AG08395 (cell line): ENCODE measurements at regions not wholly inside any gene's neighbourhood (a gene's known extent, or its start where the extent isn't known, plus 50 kb on each side); places are given as distances from the start of the nearest gene placed in this dataset.
"Not testable (repeated sequence)": the region's sequence is repeated elsewhere in the genome, so short reads cannot be mapped to it uniquely, and the experiment has no call there.

Source experiments
- DNase-seq: peaks from one replicate; pipeline ENCODE4 v3.0.0; 2012; ENCODE audit warnings: mixed read lengths, low spot score

DNA sequence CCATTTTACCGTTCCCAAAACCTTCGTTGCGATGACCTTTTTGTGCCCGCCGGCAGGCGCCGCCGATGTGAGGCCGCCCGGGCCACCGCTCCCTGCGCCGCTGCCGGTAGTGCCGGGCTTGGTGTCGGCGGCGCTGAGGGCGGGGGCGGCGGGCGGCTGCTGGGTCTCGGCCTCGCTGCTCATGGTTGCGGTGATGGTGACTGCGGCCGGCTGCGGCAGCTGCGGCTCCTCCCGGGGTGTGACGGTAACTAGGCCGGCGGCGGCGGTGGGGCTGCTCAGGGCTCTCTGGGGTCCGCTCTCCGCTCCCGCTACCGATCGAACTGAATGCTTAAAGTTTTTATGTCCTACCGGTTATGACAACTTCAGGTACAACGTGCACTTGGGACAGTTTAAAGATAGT is 472.6 kb upstream of the CCDC196 start:
- DNase-seq, result not testable (repeated sequence)

DNA sequence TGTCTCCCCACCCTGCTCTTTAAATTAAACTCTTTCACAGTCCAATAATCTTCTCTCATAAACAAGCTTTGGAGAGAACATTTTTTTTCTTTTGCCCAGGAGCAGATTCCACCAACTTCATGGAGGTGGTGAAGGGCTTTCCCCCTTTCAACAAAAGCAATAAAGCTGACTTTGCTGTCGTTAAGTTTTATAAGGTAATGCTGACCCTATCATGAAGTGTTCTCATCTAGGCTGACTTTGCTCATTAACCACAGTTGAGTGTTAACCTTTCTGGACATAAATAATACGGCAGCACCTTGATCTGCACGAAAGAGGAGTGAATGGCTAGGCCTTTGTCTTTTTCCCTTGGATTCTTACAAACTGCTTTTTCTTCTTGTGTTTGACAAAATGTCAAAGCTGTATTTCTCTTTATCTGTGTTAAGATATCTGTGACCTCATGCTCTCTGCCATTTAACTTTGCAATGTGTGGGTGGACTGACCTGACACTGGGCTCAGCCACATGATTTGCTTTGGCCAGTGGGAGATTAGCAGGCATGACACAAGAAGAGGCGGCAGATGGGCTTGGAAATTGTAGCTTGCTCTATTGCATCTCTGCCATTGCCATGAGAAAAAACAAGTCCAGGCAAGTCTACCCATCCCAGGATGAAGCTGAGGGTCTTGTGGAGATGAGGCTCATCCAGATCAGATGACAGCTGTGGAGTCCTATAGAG is 470.9 kb upstream of the CCDC196 start:
- no peak for DNase-seq

DNA sequence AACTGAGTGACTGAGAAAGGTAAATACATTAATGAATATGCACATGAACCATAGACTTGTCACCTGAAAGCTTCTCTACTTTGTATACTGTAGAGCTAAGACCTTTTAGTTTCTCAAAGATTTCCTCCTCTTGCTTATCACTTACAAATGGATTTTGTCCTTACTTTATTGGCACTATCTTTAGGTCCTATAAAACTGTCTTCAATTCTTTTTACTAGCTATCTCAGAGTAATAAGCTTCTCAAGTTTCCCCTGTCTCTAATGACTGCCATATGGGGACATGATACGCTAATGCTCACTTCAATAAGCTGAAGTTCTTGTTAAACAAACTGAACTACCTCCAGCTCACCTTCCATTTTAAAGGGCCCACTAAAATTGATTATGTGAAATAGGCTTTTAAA is 468.2 kb upstream of the CCDC196 start:
- no peak for DNase-seq

DNA sequence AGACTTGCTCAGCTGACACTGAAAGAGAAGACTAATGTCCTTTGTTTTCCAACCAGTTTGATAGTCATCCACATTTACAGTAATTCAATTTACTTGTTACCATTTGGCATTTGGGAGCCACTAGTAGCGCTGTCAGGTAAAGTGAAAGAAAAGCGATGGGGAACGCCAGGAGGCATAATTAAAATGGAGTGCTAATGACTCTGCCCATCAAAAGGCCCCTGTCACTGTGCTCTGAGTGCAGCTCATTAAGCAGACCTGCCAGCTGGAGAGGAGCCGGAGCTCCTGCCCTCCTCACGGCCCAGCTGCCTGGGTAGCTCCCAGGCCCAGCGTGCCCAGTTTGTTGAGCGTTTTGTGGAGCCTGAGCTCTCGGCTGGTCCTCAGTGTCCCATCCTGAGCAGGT is 463.6 kb upstream of the CCDC196 start:
- no peak for DNase-seq

DNA sequence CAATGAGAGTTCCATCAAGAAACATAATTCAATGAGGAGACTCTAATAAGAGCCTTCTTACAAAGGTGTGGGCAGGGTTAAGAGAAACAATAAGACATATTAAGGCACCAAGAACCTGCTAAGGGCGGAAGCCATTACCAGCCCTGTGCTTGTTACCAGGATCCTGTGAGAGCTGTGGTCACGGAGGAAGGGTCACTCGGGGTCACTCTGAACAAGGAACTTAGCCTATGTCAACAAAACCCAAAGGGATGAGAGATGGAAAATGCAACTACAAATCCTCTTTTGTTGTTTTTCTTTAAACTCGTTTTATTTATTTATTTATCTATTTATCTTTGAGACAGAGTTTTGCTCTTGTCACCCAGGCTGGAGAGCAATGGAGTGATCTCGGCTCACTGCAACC is 460.4 kb upstream of the CCDC196 start:
- no peak for DNase-seq

DNA sequence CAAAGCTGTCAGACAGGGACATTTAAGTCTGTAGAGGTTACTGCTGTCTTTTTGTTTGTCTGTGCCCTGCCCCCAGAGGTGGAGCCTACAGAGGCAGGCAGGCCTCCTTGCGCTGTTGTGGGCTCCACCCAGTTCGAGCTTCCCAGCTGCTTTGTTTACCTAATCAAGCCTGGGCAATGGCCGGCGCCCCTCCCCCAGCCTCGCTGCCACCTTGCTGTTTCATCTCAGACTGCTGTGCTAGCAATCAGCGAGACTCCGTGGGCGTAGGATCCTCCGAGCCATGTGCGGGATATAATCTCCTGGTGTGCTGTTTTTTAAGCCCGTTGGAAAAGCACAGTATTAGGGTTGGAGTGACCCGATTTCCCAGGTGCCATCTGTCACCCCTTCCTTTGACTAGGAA is 454.2 kb upstream of the CCDC196 start:
- DNase-seq, result not testable (repeated sequence)

DNA sequence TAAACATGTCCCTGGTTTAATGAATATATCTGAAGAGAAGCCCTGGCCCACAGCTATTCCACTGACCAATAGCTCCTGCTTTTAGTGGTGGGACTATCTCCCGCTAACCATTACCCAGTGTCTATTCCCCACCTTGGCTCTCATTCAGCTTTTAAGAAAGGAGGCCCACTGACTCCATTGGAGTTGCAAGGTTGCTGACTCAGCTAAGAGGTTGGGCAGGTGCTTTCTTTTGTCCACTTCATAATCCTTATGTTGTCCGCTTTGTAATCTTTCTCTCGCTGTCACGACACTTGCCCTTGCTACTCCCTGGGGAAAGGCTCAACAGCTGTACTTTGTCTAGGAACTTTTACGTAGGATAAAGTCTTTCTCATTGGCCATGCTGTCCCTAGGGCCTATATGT is 453.4 kb upstream of the CCDC196 start:
- no peak for DNase-seq

DNA sequence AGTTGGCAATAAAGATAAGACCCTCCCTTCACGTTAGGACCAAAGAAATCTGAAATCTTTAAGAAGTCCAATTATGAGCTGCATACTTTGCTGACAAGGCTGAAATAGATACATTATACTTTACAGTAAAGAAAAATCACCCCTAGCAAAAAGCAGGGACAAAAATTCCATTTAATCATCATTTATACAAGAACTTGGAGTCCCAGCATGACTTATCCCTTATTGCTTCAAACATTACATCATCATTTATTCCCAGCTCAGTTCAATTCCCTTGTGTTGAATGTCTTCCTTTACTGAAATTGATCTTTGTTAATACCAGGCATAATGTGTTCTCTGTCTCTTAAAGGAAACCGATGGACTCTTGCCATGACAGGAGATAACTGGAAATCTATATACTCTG is 449.6 kb upstream of the CCDC196 start:
- DNase-seq, result no peak

DNA sequence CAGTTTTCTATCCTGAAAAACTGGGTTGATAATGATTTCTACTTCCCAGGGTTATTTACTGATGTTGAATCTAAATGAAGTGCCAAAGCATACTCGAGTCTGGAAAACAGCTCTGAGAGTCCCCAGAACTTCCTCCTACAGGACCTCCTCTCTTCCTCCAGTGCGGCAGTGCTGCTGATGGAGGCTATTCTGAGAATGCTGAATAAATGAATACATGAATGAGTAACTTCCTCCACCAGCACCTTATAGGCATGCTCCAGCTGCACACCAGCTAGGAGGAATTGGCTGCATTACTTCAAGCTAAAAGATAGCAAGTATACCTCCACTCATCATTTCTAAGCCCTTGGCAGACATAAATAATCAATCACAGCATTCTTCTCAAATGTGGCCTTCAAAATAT is 448.8 kb upstream of the CCDC196 start:
- DNase-seq, result no peak

DNA sequence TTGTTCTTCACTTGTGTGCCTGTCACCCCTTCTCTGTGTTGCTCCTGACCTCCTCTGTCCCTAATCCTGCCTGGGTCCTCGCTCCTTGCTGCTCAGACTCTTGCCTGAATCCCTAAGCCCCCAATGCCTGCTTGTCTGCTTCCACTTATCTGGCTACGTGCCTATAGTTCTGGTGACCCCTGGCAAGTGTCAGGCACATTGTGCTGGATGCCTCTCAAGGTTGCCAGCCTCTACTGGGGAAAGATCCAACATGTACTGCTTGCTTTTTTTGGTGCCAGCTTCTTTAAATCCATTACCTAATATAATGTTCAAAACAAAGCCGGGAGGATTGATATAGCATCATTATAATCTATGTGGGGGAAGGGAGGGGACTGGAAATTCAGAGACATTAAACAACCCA is 448.0 kb upstream of the CCDC196 start:
- no peak for DNase-seq

DNA sequence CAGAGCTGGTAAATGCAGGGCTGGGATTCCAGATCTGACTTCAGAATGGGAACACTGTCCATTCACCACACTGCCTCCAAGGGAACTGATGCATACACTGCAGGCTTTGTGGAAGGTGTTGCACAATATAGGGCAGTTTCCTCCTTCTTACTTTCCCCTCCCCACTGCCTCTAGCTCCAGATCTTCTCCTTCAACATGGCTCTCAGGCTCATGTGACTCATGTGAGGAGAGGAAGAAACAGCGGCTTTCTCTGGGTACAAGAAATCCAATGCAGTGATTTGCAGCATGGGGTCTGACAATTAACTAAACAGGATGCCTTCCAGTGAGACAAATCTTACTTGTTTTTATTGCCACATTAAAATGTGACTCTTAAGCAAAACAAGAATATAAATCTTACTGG is 447.6 kb upstream of the CCDC196 start:
- DNase-seq, result peak; percentile 60

DNA sequence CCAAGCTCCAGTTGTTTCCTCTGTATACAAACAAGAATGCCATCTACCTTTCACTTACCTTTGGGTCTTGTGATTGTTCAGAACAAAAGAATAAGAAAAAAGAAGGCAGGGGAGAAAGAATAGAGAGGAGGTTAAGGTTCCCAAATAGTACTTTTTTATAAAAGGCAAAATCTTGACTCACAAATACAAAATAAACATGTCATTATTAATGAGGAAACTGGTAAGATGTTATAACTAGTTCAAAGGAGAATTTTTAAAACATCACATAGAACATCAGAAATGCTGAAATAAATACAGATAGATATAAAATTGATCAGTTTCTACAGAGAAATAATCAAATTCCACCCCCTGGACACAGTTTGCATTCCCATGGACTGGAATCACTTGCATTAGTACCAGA is 446.7 kb upstream of the CCDC196 start:
- no peak for DNase-seq

DNA sequence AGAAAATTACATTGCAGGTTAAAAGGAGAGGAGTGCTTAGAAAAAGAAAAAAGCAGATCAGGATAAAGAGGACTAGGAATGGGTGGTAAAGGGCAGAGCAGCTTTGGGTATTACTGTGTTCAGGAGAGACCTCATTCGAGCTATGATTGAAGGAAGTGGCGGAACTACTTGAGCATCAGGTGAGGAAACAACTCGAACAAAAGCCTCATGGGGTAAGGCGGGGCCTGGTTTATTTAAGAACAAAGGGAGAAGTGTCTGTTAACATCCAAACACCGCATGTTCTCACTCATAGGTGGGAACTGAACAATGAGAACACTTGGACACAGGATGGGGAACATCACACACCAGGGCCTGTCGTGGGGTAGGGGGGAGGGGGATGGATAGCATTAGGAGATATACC is 444.6 kb upstream of the CCDC196 start:
- no peak for DNase-seq

DNA sequence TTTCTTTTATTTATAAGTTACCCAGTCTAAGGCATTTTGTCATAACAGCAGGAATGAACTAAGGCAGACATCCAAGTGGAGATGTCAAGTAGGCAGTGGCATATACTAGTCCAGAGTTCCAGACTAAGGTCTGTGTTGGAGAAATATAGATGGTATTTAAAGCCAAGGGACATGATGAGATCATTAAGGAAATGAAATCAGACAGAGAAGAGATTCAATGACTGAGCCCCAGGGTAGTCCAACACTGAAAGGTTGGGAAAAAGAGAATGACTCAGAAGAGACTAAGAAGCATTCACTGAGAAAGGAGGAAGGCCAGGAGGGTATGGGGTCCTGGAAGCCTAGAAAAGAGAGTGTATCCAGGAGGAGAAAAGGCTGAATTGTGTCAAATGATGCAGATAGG is 442.2 kb upstream of the CCDC196 start:
- peak; percentile 47 for DNase-seq

DNA sequence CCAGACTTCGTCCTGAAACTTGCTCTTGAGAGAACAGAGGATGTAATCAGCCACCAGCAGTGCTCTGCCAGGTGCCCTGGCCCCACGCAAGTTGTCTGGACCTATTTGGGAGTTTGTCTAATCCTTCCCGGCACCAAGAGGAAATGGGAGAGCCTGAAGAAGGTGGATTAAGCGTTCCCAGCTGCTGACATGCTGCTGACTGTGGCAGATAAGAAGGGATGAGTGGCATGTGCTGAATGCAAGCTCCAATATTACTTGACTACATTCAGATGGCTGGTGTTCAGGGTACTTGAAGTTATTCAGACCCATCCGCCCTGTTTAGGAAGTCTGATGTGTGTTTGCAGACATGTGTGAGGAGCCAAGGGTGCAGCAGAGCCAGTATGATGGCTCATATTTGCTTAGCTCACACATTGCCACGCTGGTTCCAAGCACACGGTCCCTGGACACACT is 440.6 kb upstream of the CCDC196 start:
- peak; percentile 22 for DNase-seq

DNA sequence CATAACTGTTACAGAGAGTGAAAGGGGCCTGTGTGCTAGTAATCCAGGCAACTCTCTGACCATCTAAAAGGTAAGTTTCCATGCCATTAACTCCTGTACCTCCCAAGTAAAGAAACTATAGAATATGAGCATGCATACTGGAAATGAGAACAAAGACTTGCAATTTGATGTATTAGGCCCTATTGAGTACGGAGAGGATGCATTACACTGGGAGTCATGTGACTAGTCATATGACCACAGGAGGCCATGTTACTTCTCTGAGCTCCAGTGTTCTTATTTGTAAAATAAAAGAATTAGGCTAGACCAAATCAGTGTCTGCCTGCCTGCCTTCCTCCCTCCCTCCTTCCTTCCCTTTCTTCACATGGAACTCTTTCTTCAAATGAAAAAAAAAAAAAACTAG is 440.1 kb upstream of the CCDC196 start:
- no peak for DNase-seq

DNA sequence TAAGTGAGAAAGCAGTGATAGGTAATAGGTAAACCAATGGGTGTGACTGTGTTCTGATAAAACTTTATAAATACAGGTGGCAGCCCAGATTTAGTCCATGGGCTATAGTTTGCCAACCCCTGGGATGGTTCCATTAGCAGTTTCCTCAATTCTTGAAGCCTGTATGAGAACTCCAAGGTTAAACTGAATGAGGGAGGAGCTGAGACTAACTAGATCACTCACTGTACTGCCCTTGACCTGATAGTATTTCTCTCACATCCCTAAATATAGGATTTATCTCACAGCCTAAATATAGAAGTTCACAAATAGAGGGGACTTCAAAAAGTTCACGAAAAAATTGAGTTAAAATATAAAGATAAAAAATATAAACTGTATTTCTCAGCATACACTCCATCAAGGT is 439.6 kb upstream of the CCDC196 start:
- DNase-seq, result no peak

DNA sequence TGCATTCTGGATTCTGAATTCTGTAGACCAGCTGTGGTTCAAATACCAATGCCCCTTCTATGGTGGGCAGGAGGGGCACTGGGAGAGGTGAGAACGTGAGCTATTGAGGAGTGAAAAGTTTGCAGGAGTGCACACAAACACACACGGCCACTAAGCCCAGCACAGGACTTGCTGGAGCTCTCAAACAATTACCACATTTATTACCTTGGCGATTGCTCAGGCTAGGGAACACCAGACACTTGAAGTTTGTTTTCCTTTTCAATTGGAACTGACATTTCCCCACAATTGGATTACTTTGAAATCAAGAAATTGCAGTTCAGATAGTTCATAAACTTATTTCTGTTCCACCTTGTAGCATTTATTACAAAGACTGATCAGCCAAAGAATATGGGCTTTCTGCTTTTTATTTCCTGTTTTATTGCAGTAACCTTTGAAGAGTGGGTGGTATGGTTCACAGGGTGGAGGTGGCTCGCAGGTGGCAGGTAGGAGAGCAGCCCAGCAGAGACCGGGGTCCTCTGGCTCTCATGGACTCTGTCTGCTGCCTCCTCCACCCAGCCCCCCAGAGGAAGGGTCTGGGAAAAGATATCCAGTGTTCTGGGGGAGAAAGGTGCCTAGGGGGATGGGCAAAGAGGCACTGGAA is 429.8 kb upstream of the CCDC196 start:
- DNase-seq, result no peak

DNA sequence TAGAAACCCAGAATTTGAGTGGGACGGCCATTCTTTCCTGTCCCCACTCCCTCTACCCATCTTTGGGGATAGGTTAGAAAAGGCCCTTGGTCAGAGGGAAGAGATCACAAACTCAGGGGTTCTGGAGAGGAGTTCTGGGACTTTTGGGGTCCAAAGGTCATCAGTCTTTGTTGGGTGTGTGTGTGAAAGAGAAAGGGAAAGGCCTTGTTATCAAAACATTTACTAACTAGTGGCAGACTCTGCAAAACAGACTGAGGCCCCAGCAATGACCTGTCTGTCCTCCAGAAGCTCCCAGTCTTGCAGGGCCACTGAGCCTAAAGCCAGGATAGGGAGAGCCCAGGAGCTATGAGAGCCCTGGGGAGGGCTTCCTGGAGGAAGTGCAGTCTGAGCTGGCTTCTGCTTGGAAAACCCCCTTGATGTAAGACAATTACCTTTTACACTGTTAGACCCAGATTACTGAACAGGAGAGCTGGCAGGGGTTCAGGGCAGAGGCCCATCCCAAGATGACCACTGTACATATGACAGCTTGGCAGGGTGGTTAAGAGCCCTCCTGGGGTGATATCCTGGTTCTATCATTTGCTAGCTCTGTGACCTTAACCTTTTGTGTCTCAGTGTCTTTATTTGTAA is 429.1 kb upstream of the CCDC196 start:
- DNase-seq, result no peak

DNA sequence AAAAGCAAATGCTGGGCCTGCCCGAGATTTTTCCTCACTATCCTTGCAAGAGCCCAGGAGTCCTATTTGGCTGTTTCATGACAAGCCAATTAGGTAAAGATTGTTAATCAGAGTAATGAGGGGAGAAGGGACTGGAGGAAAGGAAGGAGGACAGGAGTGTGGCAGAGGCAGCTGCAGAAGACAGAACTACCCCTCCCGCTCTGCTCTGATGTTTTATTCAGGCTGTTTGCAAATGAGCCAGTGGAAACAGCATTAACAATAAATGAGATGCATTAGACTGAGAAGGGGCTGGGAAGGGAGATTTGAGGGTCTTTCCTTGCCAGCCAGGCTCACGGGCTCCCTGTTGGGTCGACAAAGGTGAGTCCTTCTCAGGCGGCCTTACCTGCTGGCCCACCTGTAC is 421.0 kb upstream of the CCDC196 start:
- DNase-seq, result no peak

DNA sequence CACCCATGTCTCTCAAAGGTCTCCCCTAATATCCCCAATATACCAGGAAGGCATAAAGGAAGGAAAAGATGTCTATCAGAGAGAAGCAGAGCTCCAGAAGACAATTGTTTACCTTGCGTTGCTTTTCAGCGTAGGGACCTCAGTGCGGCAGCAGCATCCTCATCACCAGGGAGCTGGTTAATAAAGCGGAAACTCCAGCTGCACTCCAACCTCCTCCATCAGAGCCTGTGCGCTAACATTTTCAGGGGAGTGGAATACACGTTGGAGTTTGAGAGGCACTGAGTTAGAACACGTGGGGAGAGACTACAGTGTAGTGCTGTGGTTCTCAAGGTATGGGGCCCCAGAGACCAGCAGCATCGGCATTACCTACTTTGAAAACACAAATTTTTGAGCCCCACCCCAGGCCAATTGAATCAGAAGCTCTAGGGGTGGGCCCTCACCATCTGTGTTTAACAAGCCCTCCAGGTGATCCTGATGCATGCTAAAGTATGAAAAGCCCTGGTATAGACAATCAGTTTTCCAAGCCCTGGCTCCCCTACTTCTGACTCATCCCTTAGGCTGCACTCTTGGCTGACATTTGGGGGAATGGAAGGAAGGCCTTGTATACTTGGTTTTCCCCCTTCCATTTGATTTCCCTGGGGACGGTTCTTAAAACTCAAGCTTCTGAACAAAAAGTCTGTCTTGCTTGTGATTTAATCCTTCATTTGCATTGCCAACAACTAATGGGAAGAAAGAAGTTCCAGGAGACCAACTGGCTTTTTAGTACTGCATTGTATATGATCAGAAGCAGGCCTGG is 419.0 kb upstream of the CCDC196 start:
- peak; percentile 38 for DNase-seq

DNA sequence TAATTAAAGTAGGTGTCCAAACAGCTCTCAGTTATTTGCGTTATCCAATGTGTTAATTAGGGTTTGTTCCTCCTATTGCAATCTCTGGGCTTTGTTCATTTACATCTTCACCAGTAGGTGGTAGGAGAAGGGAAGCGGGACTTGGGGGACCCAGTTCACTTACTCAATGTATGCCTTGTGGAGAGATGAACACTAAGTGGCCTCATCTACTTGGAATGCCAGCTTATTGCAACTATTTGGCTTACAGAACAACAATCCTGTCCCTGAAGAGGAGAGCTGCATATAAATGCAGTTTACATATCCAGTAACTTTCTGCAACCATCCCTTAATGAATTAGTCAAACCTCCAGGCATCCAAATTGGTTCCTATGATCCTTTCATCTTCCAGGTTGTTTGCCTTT is 417.1 kb upstream of the CCDC196 start:
- peak; percentile 38 for DNase-seq
